ENCODE measurements at regions not wholly inside any gene's neighbourhood (a gene's known extent, or its start where the extent isn't known, plus 50 kb on each side); places are given as distances from the start of the nearest gene placed in this dataset.

DNA sequence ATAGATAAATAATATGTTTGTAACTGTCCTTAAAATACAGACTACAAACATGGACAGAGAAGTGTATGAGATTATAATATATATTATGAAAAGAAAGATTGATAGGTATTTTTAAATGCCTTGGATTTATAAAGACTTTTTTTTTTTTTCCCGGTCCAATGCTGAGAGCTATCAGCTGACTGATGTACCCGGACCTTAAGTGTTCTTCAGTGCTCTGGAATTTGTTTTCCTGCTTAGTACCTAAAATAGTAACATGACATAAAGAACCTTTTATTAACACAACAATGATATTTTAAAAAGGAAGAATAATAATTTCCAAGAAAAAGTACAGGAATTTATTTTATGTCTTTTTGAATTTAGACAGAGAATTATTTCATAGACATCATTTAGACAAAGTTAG lies 795.5 kb upstream of the PCDH9 start:
- Histone ChIP-seq H3K9me3 (no peaks in the 10 kb centered on the region), H3K27me3 (no peaks in the 10 kb centered on the region), H3K36me3 (no peaks in the 10 kb centered on the region), H3K27ac (no peak overlapping the region), H3K4me1 (no peaks in the 10 kb centered on the region), H3K4me3 (no peak overlapping the region)
- WGBS, 2 donors, result 33 to 46% methylated on average over 2 of the region's 2 CpGs
- no peak for TF ChIP-seq EP300 (IDR thresholded peaks at IDR 0.05)
- DNase-seq (ENCODE audit: low spot score in 2 of 2), result no peak

DNA sequence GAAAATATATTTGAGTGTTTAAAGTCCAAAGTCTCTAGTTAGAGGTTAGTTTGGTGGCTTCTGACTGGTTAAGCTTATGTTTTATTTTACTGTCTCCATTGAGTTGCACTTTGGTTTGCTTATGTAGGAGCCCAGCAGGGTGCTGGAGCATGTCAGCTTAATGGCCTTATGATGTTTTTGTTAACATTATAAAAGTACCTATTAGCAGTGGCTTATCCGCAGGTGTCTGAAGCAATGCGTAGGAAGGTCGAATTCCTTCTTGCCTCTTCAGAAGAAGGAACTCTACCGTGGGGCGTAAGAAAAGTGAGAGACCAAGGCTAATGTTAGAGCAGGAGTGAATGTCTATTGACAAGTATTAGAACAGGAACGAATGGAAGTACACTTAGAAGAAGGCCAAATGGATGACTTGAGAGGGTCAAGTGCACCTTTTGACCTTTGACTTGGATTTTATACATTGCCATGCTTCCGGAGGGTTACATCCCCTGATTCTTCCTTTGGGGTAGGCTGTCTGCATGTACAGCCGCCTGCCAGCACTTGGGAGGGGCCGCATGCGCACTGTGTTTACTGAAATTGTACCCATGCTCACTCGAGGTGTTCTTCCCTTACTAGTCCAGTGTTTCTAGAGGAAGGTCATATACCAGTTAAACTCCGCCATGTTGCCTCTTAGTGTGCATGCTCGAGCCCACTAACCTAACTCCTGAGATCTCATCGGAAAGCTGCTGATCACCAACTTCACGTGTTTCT lies 793.9 kb upstream of the PCDH9 start:
- no peak overlapping the region for H3K4me3 ChIP-seq
- H3K36me3 ChIP-seq, result no peaks in the 10 kb centered on the region
- no peaks in the 10 kb centered on the region for H3K4me1 ChIP-seq
- WGBS, 2 donors, result 81 to 85% methylated on average over 15 of the region's 15 CpGs
- H3K9me3 ChIP-seq, result no peaks in the 10 kb centered on the region
- DNase-seq (ENCODE audit: low spot score in 2 of 2), result no peak
- TF ChIP-seq EP300 (IDR thresholded peaks at IDR 0.05), result no peak
- TF ChIP-seq, protein P1, sequence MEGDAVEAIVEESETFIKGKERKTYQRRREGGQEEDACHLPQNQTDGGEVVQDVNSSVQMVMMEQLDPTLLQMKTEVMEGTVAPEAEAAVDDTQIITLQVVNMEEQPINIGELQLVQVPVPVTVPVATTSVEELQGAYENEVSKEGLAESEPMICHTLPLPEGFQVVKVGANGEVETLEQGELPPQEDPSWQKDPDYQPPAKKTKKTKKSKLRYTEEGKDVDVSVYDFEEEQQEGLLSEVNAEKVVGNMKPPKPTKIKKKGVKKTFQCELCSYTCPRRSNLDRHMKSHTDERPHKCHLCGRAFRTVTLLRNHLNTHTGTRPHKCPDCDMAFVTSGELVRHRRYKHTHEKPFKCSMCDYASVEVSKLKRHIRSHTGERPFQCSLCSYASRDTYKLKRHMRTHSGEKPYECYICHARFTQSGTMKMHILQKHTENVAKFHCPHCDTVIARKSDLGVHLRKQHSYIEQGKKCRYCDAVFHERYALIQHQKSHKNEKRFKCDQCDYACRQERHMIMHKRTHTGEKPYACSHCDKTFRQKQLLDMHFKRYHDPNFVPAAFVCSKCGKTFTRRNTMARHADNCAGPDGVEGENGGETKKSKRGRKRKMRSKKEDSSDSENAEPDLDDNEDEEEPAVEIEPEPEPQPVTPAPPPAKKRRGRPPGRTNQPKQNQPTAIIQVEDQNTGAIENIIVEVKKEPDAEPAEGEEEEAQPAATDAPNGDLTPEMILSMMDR (IDR thresholded peaks at IDR 0.05), result no peak
- TF ChIP-seq POLR2A (IDR thresholded peaks at IDR 0.05), result no peak
- H3K27ac ChIP-seq, result no peak overlapping the region
- H3K27me3 ChIP-seq, result no peaks in the 10 kb centered on the region

DNA sequence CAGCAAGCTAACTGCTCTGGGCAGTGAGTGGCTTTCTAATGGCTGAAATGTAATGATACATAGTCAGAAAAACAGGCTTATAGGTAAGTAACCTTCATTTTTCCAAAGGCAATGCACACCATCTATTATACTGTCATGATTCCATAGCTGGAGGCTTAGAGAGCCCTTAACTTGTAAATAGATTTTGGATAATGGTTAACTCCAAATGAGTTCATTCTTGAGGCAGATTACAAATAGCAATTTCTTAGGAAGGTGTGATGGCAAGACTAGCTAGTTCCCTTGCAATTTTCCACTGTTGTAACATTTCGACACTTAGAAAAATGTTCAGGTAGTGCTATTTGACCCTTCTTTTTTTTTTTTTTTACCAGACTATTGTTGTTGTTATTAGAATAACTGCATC lies 789.8 kb upstream of the PCDH9 start:
- TF ChIP-seq, protein P1 (IDR thresholded peaks at IDR 0.05), result no peak
- TF ChIP-seq EP300 (IDR thresholded peaks at IDR 0.05) (no peak), POLR2A (IDR thresholded peaks at IDR 0.05) (no peak)
- no peak overlapping the region for H3K27ac ChIP-seq
- no peaks in the 10 kb centered on the region for H3K4me1 ChIP-seq
- no peaks in the 10 kb centered on the region for H3K9me3 ChIP-seq
- WGBS, 2 donors, result 94 to 95% methylated on average over 1 of the region's 1 CpG
- H3K36me3 ChIP-seq, result no peaks in the 10 kb centered on the region
- no peaks in the 10 kb centered on the region for H3K27me3 ChIP-seq
- no peak for DNase-seq (ENCODE audit: low spot score in 2 of 2)
- H3K4me3 ChIP-seq, result no peak overlapping the region

DNA sequence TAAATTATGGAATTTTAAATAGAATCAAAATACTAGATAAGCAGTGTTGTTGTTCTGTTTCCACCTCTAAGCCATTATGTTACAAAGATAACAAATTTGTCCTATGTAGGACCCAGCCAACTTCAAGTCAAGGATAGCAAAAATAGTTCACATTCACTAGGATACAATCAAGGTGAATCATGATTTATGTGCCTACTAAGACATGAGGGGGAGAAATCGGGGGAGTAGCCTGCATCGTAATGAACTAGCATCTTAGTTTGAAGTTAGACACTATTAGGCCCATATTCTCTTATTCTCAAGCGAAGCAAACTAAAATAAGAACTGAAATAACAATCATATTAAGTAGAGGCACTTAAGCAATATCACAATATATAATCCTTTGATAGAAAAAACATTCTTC lies 779.4 kb upstream of the PCDH9 start:
- H3K4me3 ChIP-seq, result no peak overlapping the region
- no peak overlapping the region for H3K27ac ChIP-seq
- H3K9me3 ChIP-seq, result no peaks in the 10 kb centered on the region
- TF ChIP-seq, protein P1 (IDR thresholded peaks at IDR 0.05), result no peak
- TF ChIP-seq POLR2A (IDR thresholded peaks at IDR 0.05) (no peak), EP300 (IDR thresholded peaks at IDR 0.05) (no peak)
- 91% methylated on average over 3 of the region's 3 CpGs for WGBS, 2 donors
- DNase-seq (ENCODE audit: low spot score in 2 of 2), result no peak
- no peaks in the 10 kb centered on the region for H3K36me3 ChIP-seq
- no peaks in the 10 kb centered on the region for H3K27me3 ChIP-seq
- H3K4me1 ChIP-seq, result no peaks in the 10 kb centered on the region

DNA sequence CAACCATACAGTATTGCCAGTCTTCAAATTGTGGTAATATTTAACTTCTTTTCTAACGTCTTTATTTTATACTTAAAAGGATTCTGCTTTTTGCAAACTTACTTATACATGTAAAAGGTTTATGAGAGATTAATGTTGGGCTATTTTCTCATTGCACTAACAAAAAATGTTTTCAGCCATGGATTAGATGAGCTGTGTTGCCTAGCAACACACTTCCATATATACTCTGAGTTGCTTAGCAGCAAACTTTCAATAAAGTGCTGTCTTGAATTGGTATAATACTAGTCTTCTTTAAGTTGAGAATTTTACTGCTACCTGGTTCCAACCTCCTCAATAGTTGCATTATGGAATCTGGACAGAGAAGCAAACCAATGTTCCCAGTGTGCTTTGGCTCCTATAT lies 777.4 kb upstream of the PCDH9 start:
- WGBS, 2 donors, result 78 to 82% methylated on average over 1 of the region's 1 CpG
- Histone ChIP-seq H3K4me3 (no peak overlapping the region), H3K27ac (no peak overlapping the region)

More for the DNA sequence above, 777.4 kb upstream of the PCDH9 start:
- no peaks in the 10 kb centered on the region for H3K27me3 ChIP-seq
- no peaks in the 10 kb centered on the region for H3K4me1 ChIP-seq
- H3K9me3 ChIP-seq, result peaks cover 0 to 2% (median 0%) of the 10 kb centered on the region in 4 donors
- no peak for TF ChIP-seq EP300 (IDR thresholded peaks at IDR 0.05)
- TF ChIP-seq, protein P1 (IDR thresholded peaks at IDR 0.05), result no peak
- TF ChIP-seq POLR2A (IDR thresholded peaks at IDR 0.05), result no peak
- no peak for DNase-seq (ENCODE audit: low spot score in 2 of 2)
- no peaks in the 10 kb centered on the region for H3K36me3 ChIP-seq
